ENCODE measurements at regions not wholly inside any gene's neighbourhood (a gene's known extent, or its start where the extent isn't known, plus 50 kb on each side); places are given as distances from the start of the nearest gene placed in this dataset.

- no peak for TF ChIP-seq CTCF (IDR thresholded peaks at IDR 0.05)
- no peak for TF ChIP-seq POLR2A (IDR thresholded peaks at IDR 0.05)
- TF ChIP-seq EP300 (IDR thresholded peaks at IDR 0.05; ENCODE audit: low read depth): no peak
- no peak for TF ChIP-seq POLR2AphosphoS5 (IDR thresholded peaks at IDR 0.05)
Measured at GRCh38 chr10:4181621-4182049, 396.6 kb upstream of the KLF6 start.
